ENCODE measurements at regions not wholly inside any gene's neighbourhood (a gene's known extent, or its start where the extent isn't known, plus 50 kb on each side); places are given as distances from the start of the nearest gene placed in this dataset.

- TF ChIP-seq CTCF (IDR thresholded peaks at IDR 0.05), result no peak
- TF ChIP-seq POLR2A (IDR thresholded peaks at IDR 0.05), result no peak
Measured at GRCh38 chr6:792662-793061, 99.7 kb upstream of the EXOC2 start.

All from testis (tissue), 2 donors.